Mesothelial cell of epicardium (in vitro differentiated cells): ENCODE measurements at regions not wholly inside any gene's neighbourhood (a gene's known extent, or its start where the extent isn't known, plus 50 kb on each side); places are given as distances from the start of the nearest gene placed in this dataset.

Experiments used
- DNase-seq, 2 experiments: peaks; one replicate each; pipeline ENCODE4 v3.0.0; 2021; ENCODE audit warnings: low spot score in 2 of 2; ENCODE audit not compliant: unreplicated experiment in 2 of 2
- H3K27ac Mint-ChIP-seq: 2 replicates; pipeline ENCODE4 v1.8.0; 2021; ENCODE audit warnings: mixed read lengths
- H3K27me3 Mint-ChIP-seq: 2 replicates; pipeline ENCODE4 v1.8.0; 2021; ENCODE audit warnings: low read depth, mixed read lengths
- H3K36me3 Mint-ChIP-seq: 2 replicates; pipeline ENCODE4 v1.8.0; 2021; ENCODE audit warnings: mixed read lengths
- H3K4me1 Mint-ChIP-seq: 2 replicates; pipeline ENCODE4 v1.8.0; 2021; ENCODE audit warnings: mixed read lengths
- H3K4me3 Mint-ChIP-seq: 2 replicates; pipeline ENCODE4 v1.8.0; 2021; ENCODE audit warnings: mild to moderate bottlenecking, moderate library complexity, mixed read lengths
- H3K9me3 Mint-ChIP-seq: 2 replicates; pipeline ENCODE4 v1.8.0; 2021; ENCODE audit warnings: mixed read lengths
- TF ChIP-seq, protein P1 (sequence below): fragments of 200-600 bp; sonication (generic); IDR thresholded peaks from one replicate; pipeline ENCODE4 v1.5.0; 2021; ENCODE audit warnings: antibody characterized with exemption; ENCODE audit not compliant: unreplicated experiment

GRCh38 chr3:164049847-164050246 is 1028.4 kb downstream of the SI start:
- Mint-ChIP-seq H3K27me3 (no peaks in the 10 kb centered on the region), H3K9me3 (no peaks in the 10 kb centered on the region), H3K4me3 (no peak overlapping the region), H3K4me1 (peaks cover 2% of the 10 kb centered on the region), H3K36me3 (no peaks in the 10 kb centered on the region), H3K27ac (no peak overlapping the region)
- DNase-seq = no peak
- TF ChIP-seq, protein P1, sequence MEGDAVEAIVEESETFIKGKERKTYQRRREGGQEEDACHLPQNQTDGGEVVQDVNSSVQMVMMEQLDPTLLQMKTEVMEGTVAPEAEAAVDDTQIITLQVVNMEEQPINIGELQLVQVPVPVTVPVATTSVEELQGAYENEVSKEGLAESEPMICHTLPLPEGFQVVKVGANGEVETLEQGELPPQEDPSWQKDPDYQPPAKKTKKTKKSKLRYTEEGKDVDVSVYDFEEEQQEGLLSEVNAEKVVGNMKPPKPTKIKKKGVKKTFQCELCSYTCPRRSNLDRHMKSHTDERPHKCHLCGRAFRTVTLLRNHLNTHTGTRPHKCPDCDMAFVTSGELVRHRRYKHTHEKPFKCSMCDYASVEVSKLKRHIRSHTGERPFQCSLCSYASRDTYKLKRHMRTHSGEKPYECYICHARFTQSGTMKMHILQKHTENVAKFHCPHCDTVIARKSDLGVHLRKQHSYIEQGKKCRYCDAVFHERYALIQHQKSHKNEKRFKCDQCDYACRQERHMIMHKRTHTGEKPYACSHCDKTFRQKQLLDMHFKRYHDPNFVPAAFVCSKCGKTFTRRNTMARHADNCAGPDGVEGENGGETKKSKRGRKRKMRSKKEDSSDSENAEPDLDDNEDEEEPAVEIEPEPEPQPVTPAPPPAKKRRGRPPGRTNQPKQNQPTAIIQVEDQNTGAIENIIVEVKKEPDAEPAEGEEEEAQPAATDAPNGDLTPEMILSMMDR = no peak

DNA sequence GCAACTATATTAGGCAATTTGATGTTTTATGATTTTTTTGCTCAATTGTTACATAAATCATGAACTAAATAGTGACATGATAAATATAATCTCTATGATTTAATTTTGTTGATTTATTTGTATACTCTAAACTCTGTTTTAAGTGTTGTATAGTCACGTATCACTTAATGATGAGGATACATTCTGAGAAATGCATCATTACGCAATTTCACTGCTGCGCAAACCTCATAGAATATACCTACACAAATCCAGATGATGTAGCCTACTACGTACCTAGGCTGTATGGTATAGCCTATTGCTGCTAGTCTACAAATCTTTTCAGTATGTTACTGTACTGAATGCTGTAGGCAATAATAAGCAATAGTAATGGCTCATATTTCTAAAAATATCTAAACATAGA is 1029.8 kb downstream of the SI start:
- H3K27me3 Mint-ChIP-seq = no peaks in the 10 kb centered on the region
- H3K4me3 Mint-ChIP-seq = no peak overlapping the region
- H3K4me1 Mint-ChIP-seq = peaks cover 2% of the 10 kb centered on the region
- no peaks in the 10 kb centered on the region for H3K9me3 Mint-ChIP-seq
- DNase-seq = no peak
- no peak overlapping the region for H3K27ac Mint-ChIP-seq
- no peaks in the 10 kb centered on the region for H3K36me3 Mint-ChIP-seq
- TF ChIP-seq, protein P1 = no peak

DNA sequence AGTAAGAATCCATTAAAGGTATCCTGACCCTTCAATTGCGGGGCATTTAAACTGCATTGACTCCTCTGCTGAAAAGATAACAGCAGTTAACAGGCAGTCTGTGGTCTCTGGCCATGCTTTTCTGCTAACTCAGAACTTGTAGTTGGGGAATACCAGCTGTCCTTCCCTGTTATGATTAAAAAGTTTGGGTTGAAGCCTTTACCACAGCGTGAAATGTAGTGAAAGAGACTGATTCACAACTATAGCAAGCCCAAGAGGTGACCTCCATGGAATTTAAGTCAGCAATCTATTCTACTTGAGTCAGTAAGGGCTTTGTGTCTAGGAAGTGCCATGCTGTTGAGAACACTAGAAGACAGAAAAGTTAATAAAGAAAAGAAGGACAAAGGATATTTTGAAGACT is 1037.3 kb downstream of the SI start:
- H3K4me1 Mint-ChIP-seq = no peaks in the 10 kb centered on the region
- TF ChIP-seq, protein P1 = no peak
- no peaks in the 10 kb centered on the region for H3K27me3 Mint-ChIP-seq
- no peaks in the 10 kb centered on the region for H3K36me3 Mint-ChIP-seq
- no peak overlapping the region for H3K27ac Mint-ChIP-seq
- no peak for DNase-seq
- no peaks in the 10 kb centered on the region for H3K9me3 Mint-ChIP-seq
- H3K4me3 Mint-ChIP-seq = no peak overlapping the region

GRCh38 chr3:164030194-164030593 is 1048.1 kb downstream of the SI start:
- H3K36me3 Mint-ChIP-seq = no peaks in the 10 kb centered on the region
- peak overlapping the region; percentile 9 for H3K4me3 Mint-ChIP-seq
- DNase-seq = no peak
- no peaks in the 10 kb centered on the region for H3K9me3 Mint-ChIP-seq
- H3K27ac Mint-ChIP-seq = peak overlapping the region; percentile 66
- TF ChIP-seq, protein P1 = no peak
- H3K27me3 Mint-ChIP-seq = no peaks in the 10 kb centered on the region
- peaks cover 12% of the 10 kb centered on the region for H3K4me1 Mint-ChIP-seq

DNA sequence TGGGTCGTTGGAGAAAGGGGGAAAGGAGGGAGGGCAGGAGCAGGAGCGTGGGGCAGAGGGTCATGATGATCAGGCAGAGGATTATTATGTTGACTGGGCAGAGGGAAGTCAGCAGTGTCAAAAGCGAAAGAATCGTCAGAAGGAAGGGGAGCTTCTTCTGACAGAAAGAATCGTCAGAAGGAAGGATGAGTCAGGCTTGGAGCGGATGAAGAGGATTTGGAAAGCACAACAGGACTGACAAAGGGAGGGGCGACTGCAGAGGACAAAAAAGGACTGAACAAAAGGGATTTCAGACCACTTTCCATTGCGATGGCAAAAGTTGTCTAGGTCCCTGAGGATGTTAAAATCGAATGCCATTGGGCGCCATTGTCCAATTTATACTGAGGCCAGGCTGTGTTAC is 1053.5 kb downstream of the SI start:
- TF ChIP-seq, protein P1 = no peak

DNA sequence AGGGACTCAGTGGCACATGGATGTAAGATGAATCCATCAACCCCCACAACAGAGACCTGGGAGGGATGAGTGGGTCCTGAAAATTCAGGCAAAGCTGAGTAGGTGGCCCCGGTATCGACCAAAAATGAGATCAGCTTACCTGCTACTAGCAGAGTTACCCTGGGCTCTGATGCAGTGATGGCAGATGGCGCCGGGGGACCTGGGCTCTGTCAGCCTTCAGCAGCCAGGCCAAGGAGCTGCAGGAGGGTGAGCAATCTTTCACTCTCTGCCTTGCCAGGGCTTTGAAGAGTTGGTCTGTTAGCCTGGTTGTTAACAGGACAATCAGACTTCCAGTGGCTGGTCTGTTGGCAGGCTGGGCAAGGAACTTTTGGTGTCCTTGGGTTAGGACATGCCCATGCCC is 1054.8 kb downstream of the SI start:
- Mint-ChIP-seq H3K4me1 (no peaks in the 10 kb centered on the region), H3K36me3 (no peaks in the 10 kb centered on the region), H3K27me3 (no peaks in the 10 kb centered on the region), H3K27ac (no peak overlapping the region), H3K9me3 (peaks cover 4% of the 10 kb centered on the region), H3K4me3 (no peak overlapping the region)
- TF ChIP-seq, protein P1 = no peak
- DNase-seq = no peak

More for the DNA sequence above, 1053.5 kb downstream of the SI start:
- H3K4me1 Mint-ChIP-seq = peaks cover 4% of the 10 kb centered on the region
- no peak overlapping the region for H3K4me3 Mint-ChIP-seq
- H3K36me3 Mint-ChIP-seq = no peaks in the 10 kb centered on the region
- no peaks in the 10 kb centered on the region for H3K27me3 Mint-ChIP-seq
- peaks cover 4% of the 10 kb centered on the region for H3K9me3 Mint-ChIP-seq
- no peak for DNase-seq
- H3K27ac Mint-ChIP-seq = no peak overlapping the region
